ENCODE measurements at regions not wholly inside any gene's neighbourhood (a gene's known extent, or its start where the extent isn't known, plus 50 kb on each side); places are given as distances from the start of the nearest gene placed in this dataset.

DNA sequence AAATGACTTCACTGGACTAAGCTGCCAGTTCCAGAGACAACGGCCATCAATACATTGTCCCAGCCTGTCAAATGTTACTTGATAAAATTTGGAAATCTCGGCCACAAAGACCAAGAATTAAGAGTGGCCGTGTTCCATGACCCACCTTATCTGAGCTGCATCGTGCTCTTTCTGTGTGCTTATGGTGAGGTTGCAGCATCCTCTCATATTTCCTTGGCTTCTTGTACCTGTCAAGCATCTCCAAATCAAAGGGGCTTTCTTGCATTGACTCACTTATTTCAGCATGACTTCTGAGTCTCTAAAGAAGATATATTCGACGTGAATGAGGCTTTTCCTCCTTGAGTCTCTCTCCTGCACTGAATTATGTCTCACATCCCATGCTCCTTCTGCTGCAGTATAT, 421.7 kb downstream of the MCTP2 start:
- ChIA-PET CTCF (ENCODE audit: low intra/inter-chr PET ratio, low total read pairs) (no interaction called here), POLR2A (no interaction called here)
- no peaks in the 10 kb centered on the region for H3K9me3 ChIP-seq (ENCODE audit: low read length)
- no peaks in the 10 kb centered on the region for H3K27me3 ChIP-seq (ENCODE audit: control insufficient read depth in 1 of 2, insufficient read depth in 2 of 2, low read length in 2 of 2)
- no peak overlapping the region for H3K4me2 ChIP-seq (ENCODE audit: low read depth, low read length)
- no peaks in the 10 kb centered on the region for H4K20me1 ChIP-seq (ENCODE audit: insufficient read depth, low read length)
- no peaks in the 10 kb centered on the region for H3K79me2 ChIP-seq (ENCODE audit: insufficient read depth, low read length)
- no peak for DNase-seq (ENCODE audit: low spot score)
- H3K9ac ChIP-seq (ENCODE audit: insufficient read depth, low read depth, low read length), result no peak overlapping the region
- ATAC-seq, result no peak
- BruUV-seq (replicated peaks), result no TSS peak
- no peak overlapping the region for H3K27ac ChIP-seq (ENCODE audit: extremely low read length, insufficient read depth, low read length)
- TF ChIP-seq KMT2B (CRISPR knock-in tag; IDR thresholded peaks at IDR 0.05) (no peak), ZNF776 (CRISPR knock-in tag; IDR thresholded peaks at IDR 0.05) (no peak), SMARCE1 (IDR thresholded peaks at IDR 0.05; ENCODE audit: borderline replicate concordance) (no peak), ZBTB2 (CRISPR knock-in tag; IDR thresholded peaks at IDR 0.05; ENCODE audit: low read depth) (no peak), SP1 (IDR thresholded peaks at IDR 0.05) (no peak), SP1 (CRISPR knock-in tag; IDR thresholded peaks at IDR 0.05) (no peak), ZNF101 (CRISPR knock-in tag; IDR thresholded peaks at IDR 0.05; ENCODE audit: borderline replicate concordance, low read depth) (no peak), MBNL3 (CRISPR knock-in tag; conservative IDR thresholded peaks at IDR 0.05) (no peak), ZNF652 (CRISPR knock-in tag; IDR thresholded peaks at IDR 0.05; ENCODE audit: borderline replicate concordance, low read depth) (no peak)
- TF ChIP-seq, protein P1, sequence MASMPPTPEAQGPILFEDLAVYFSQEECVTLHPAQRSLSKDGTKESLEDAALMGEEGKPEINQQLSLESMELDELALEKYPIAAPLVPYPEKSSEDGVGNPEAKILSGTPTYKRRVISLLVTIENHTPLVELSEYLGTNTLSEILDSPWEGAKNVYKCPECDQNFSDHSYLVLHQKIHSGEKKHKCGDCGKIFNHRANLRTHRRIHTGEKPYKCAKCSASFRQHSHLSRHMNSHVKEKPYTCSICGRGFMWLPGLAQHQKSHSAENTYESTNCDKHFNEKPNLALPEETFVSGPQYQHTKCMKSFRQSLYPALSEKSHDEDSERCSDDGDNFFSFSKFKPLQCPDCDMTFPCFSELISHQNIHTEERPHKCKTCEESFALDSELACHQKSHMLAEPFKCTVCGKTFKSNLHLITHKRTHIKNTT (CRISPR knock-in tag; IDR thresholded peaks at IDR 0.05), result no peak
- no peaks in the 10 kb centered on the region for H3K4me1 ChIP-seq (ENCODE audit: insufficient read depth, low read length)
- in situ Hi-C loops (cut with HindIII; ENCODE audit: extremely low pct_ligation_motif_present, low pct_unique_long_range_greater_than_20kb), result no loop called here
- no peak overlapping the region for H2AFZ ChIP-seq (ENCODE audit: low read length)
- no peaks in the 10 kb centered on the region for H3K36me3 ChIP-seq (replicated peaks in 1 of 2; ENCODE audit: control insufficient read depth in 1 of 2, insufficient read depth in 2 of 2, low read length in 2 of 2)
- no peak for FAIRE-seq
- intact Hi-C loops (cut with micrococcal nuclease; ENCODE audit: unreplicated experiment), result no loop called here
- WGBS (ENCODE audit: low lambda C conversion rate), result 2% methylated on average over 6 of the region's 6 CpGs
- H3K4me3 ChIP-seq (replicated peaks in 1 of 3; ENCODE audit: insufficient read depth in 1 of 3, low read depth in 2 of 3, low read length in 3 of 3), result no peak overlapping the region
